Right ventricle myocardium inferior (tissue), 1 donor: ENCODE measurements at regions not wholly inside any gene's neighbourhood (a gene's known extent, or its start where the extent isn't known, plus 50 kb on each side); places are given as distances from the start of the nearest gene placed in this dataset.
A peak's percentile ranks its signal among the peaks of the same experiment; 100 is the strongest.
"Not testable (repeated sequence)": the region's sequence is repeated elsewhere in the genome, so short reads cannot be mapped to it uniquely, and the experiment has no call there.

Experiments
- ATAC-seq: fragments of 200-7000 bp; cut with Tn5 transposase; one replicate; pipeline ENCODE4 v1.9.1; 2020; ENCODE audit warnings: mild to moderate bottlenecking, moderate library complexity
- DNase-seq: peaks from one replicate; pipeline ENCODE4 v3.0.0; 2021; ENCODE audit errors: missing footprints
- intact Hi-C: fragments of 100-400 bp; cut with DNase I; formaldehyde crosslinking; loops from one replicate; pipeline ENCODE4 v1.11.0; 2022
- donor health status: DM: no; HTN: yes; CAD: no; lungs with severe emphysema.

GRCh38 chr20:12098421-12098820 lies 180.7 kb downstream of the BTBD3 start:
- DNase-seq (no peak), ATAC-seq (no peak)
- intact Hi-C loops, result no loop called here

- intact Hi-C loops, result no loop called here
- DNase-seq (no peak), ATAC-seq (no peak)
Observed at GRCh38 chr20:12108846-12109245, 191.2 kb downstream of the BTBD3 start.

- ATAC-seq (no peak), DNase-seq (no peak)
- intact Hi-C loops, result no loop called here
Observed at GRCh38 chr20:12110274-12110673, 192.6 kb downstream of the BTBD3 start.

GRCh38 chr20:12110711-12111110 lies 193.0 kb downstream of the BTBD3 start:
- intact Hi-C loops, result no loop called here
- DNase-seq, result no peak

GRCh38 chr20:12111431-12112088 lies 193.9 kb downstream of the BTBD3 start:
- no peak for DNase-seq
- intact Hi-C loops, result no loop called here
- no peak for ATAC-seq

More at GRCh38 chr20:12110711-12111110, 193.0 kb downstream of the BTBD3 start:
- no peak for ATAC-seq

GRCh38 chr20:12112089-12112474 lies 194.4 kb downstream of the BTBD3 start:
- no peak for DNase-seq
- intact Hi-C loops, result no loop called here
- ATAC-seq, result no peak

- DNase-seq (no peak), ATAC-seq (no peak)
- intact Hi-C loops, result no loop called here
Observed at GRCh38 chr20:12112665-12113064, 195.0 kb downstream of the BTBD3 start.

- intact Hi-C loops, result no loop called here
- peak; percentile 51 for ATAC-seq
Observed at GRCh38 chr20:12113075-12113467, 195.4 kb downstream of the BTBD3 start.

GRCh38 chr20:12113468-12114371 lies 196.0 kb downstream of the BTBD3 start:
- intact Hi-C loops, result no loop called here
- ATAC-seq (peak; percentile 94), DNase-seq (no peak)

More at GRCh38 chr20:12113075-12113467, 195.4 kb downstream of the BTBD3 start:
- no peak for DNase-seq

GRCh38 chr20:12129114-12129513 lies 211.4 kb downstream of the BTBD3 start:
- DNase-seq, ATAC-seq, intact Hi-C loops: not testable (repeated sequence)

GRCh38 chr20:12129532-12129931 lies 211.8 kb downstream of the BTBD3 start:
- DNase-seq, ATAC-seq, intact Hi-C loops: not testable (repeated sequence)

- DNase-seq, result no peak
- no peak for ATAC-seq
- intact Hi-C loops, result no loop called here
Observed at GRCh38 chr20:12130781-12131180, 213.1 kb downstream of the BTBD3 start.

GRCh38 chr20:12133553-12133952 lies 215.9 kb downstream of the BTBD3 start:
- intact Hi-C loops, result no loop called here
- DNase-seq (no peak), ATAC-seq (no peak)

- intact Hi-C loops, DNase-seq, ATAC-seq: not testable (repeated sequence)
Observed at GRCh38 chr20:12145951-12146350, 228.3 kb downstream of the BTBD3 start.

GRCh38 chr20:12152996-12153395 lies 235.3 kb downstream of the BTBD3 start:
- ATAC-seq (no peak), DNase-seq (no peak)
- intact Hi-C loops, result no loop called here

GRCh38 chr20:12153628-12154027 lies 235.9 kb downstream of the BTBD3 start:
- DNase-seq, result no peak
- intact Hi-C loops, result no loop called here
- ATAC-seq, result no peak

GRCh38 chr20:12156252-12156651 lies 238.6 kb downstream of the BTBD3 start:
- ATAC-seq, result no peak
- intact Hi-C loops, result no loop called here
- DNase-seq, result no peak

GRCh38 chr20:12159261-12159660 lies 241.6 kb downstream of the BTBD3 start:
- ATAC-seq (no peak), DNase-seq (no peak)
- intact Hi-C loops, result no loop called here

GRCh38 chr20:12161734-12162133 lies 244.0 kb downstream of the BTBD3 start:
- intact Hi-C loops, result no loop called here
- ATAC-seq, result no peak
- DNase-seq, result no peak
